GM12878 (cell line): ENCODE measurements at regions not wholly inside any gene's neighbourhood (a gene's known extent, or its start where the extent isn't known, plus 50 kb on each side); places are given as distances from the start of the nearest gene placed in this dataset.

Experiments
- ATAC-seq: fragments of 200-7000 bp; cut with Tn5 transposase; 3 replicates; pipeline ENCODE4 v1.9.1; 2020; ENCODE audit warnings: mild to moderate bottlenecking, moderate library complexity
- BruUV-seq: library from RNA; stranded (reverse); fragments of 400-500 nt; replicated peaks from 2 replicates; lab custom pipeline; 2021; lab: Mats Ljungman, UMichigan
- CTCF ChIA-PET: fragments of 300-600 bp; sonication (Branson Sonifier 250); formaldehyde crosslinking; extraction: SDS; loops from one replicate; lab custom pipeline; 2021; ENCODE audit warnings: inconsistent platforms; lab: Yijun Ruan, JAX
- POLR2A ChIA-PET: fragments of 350-600 bp; formaldehyde crosslinking; extraction: SDS; loops from one replicate; lab custom pipeline; 2021; ENCODE audit warnings: inconsistent platforms; lab: Charles Lee
- RAD21 ChIA-PET: fragments of 300-600 bp; sonication (Branson Sonifier 250); formaldehyde crosslinking; loops from one replicate; lab custom pipeline; 2023; ENCODE audit warnings: antibody characterized with exemption; ENCODE audit not compliant: unreplicated experiment; lab: Charles Lee
- SMC1A ChIA-PET: fragments of 300-600 bp; sonication (Branson Sonifier 250); formaldehyde crosslinking; loops from one replicate; lab custom pipeline; 2023; ENCODE audit not compliant: unreplicated experiment, uncharacterized antibody; lab: Charles Lee
- DNase-seq: peaks from one replicate; pipeline ENCODE4 v3.0.0-alpha.2; 2011; ENCODE audit warnings: low read depth, low spot score
- FAIRE-seq: peaks from 3 replicates; lab custom pipeline; 2011; peaks lifted over from hg19 to GRCh38; lab: Jason Lieb, UNC
- H2AFZ ChIP-seq: 2 replicates; pipeline ENCODE4 v1.6.0; 2011; ENCODE audit warnings: low read depth, low read length, control low read depth; ENCODE audit not compliant: control insufficient read depth
- H3K27ac ChIP-seq: 2 replicates; pipeline ENCODE4 v1.5.1; 2011; ENCODE audit warnings: control low read depth; ENCODE audit not compliant: control insufficient read depth, insufficient read depth
- H3K27me3 ChIP-seq, 2 experiments: replicated peaks in 1 of 2; 2 replicates each; pipeline versions ENCODE4 v1.6.0 to v1.6.1; 2011; ENCODE audit warnings: low read length in 1 of 2; ENCODE audit not compliant: control insufficient read depth in 2 of 2, insufficient read depth in 2 of 2
- H3K36me3 ChIP-seq, 2 experiments: 2 replicates each; pipeline ENCODE4 v1.5.1; 2011; ENCODE audit warnings: low read length in 1 of 2; ENCODE audit not compliant: control insufficient read depth in 2 of 2, insufficient read depth in 2 of 2
- H3K4me1 ChIP-seq: 2 replicates; pipeline ENCODE4 v1.6.1; 2011; ENCODE audit warnings: mild to moderate bottlenecking, low read length, moderate library complexity, mixed read lengths; ENCODE audit not compliant: control insufficient read depth, insufficient read depth
- H3K4me2 ChIP-seq: 2 replicates; pipeline ENCODE4 v1.6.0; 2011; ENCODE audit warnings: control low read depth; ENCODE audit not compliant: control insufficient read depth, insufficient read depth
- H3K4me3 ChIP-seq: fragments of 200-600 bp; sonication (generic); 2 replicates; pipeline ENCODE4 v1.5.1; 2016
- H3K79me2 ChIP-seq: 2 replicates; pipeline ENCODE4 v1.6.0; 2011; ENCODE audit warnings: low read length; ENCODE audit not compliant: control insufficient read depth, insufficient read depth
- H3K9ac ChIP-seq: 2 replicates; pipeline ENCODE4 v1.8.0; 2011; ENCODE audit warnings: low read length, control low read depth, mixed read lengths; ENCODE audit not compliant: control insufficient read depth, insufficient read depth
- H3K9me3 ChIP-seq: replicated peaks from 3 replicates; pipeline ENCODE4 v1.5.1; 2011; ENCODE audit warnings: mild to moderate bottlenecking, low read length; ENCODE audit not compliant: control insufficient read depth, insufficient read depth
- H4K20me1 ChIP-seq: 2 replicates; pipeline ENCODE4 v1.6.0; 2011; ENCODE audit not compliant: control insufficient read depth, insufficient read depth
- CBFB ChIP-seq: IDR thresholded peaks from 2 replicates; pipeline ENCODE4 v1.6.1; 2016; ENCODE audit warnings: antibody characterized with exemption, low read depth
- EZH2 ChIP-seq: IDR thresholded peaks from 2 replicates; pipeline ENCODE4 v1.6.1; 2012; ENCODE audit warnings: low read depth, mild to moderate bottlenecking, control low read depth, inconsistent platforms, low read length, borderline replicate concordance; ENCODE audit not compliant: control insufficient read depth
- HDAC2 ChIP-seq: fragments of 200-600 bp; sonication (generic); IDR thresholded peaks from 2 replicates; pipeline ENCODE4 v1.6.1; 2017
- MTA2 ChIP-seq: fragments of 450-650 bp; IDR thresholded peaks from 2 replicates; pipeline ENCODE4 v1.6.1; 2016; ENCODE audit warnings: low read depth, mild to moderate bottlenecking, moderate library complexity
- MTA3 ChIP-seq: IDR thresholded peaks from 2 replicates; pipeline ENCODE4 v1.6.1; 2012; ENCODE audit warnings: low read length, inconsistent platforms, borderline replicate concordance
- MXI1 ChIP-seq: fragments of 150-350 bp; IDR thresholded peaks from 2 replicates; pipeline ENCODE4 v1.6.1; 2011; ENCODE audit warnings: low read depth, mild to moderate bottlenecking, inconsistent platforms, low read length, improper control_type of control experiment
- MYC ChIP-seq: IDR thresholded peaks from 2 replicates; pipeline ENCODE4 v1.6.1; 2011; ENCODE audit warnings: mild to moderate bottlenecking, low read length, moderate library complexity, inconsistent platforms; ENCODE audit not compliant: insufficient read depth, insufficient replicate concordance, insufficient read length, severe bottlenecking
- POLR2AphosphoS5 ChIP-seq: IDR thresholded peaks from 2 replicates; pipeline ENCODE4 v1.6.1; 2011; ENCODE audit warnings: mild to moderate bottlenecking, low read length, inconsistent platforms
- SPI1 ChIP-seq: IDR thresholded peaks from 2 replicates; pipeline ENCODE4 v1.6.1; 2011; ENCODE audit warnings: low read depth, mild to moderate bottlenecking, low read length, moderate library complexity, borderline replicate concordance; ENCODE audit not compliant: insufficient read depth
- SUPT20H ChIP-seq: IDR thresholded peaks from 2 replicates; pipeline ENCODE4 v1.6.1; 2011; ENCODE audit warnings: low read depth, mild to moderate bottlenecking, low read length, moderate library complexity, borderline replicate concordance; ENCODE audit not compliant: control insufficient read depth
- TCF12 ChIP-seq: IDR thresholded peaks from 2 replicates; pipeline ENCODE4 v1.6.1; 2011; ENCODE audit warnings: low read depth, mild to moderate bottlenecking, low read length
- YBX1 ChIP-seq: fragments of 450-650 bp; IDR thresholded peaks from 2 replicates; pipeline ENCODE4 v1.6.1; 2016; ENCODE audit warnings: antibody characterized with exemption
- WGBS: methylation state at CpG from one replicate; pipeline ENCODE4 v1.1.6; 2016; ENCODE audit warnings: low lambda C conversion rate; ENCODE audit not compliant: insufficient replicate concordance, insufficient coverage; ENCODE audit errors: missing lambda C conversion rate; 5-methylcytosine and 5-hydroxymethylcytosine counted together
- in situ Hi-C: fragments of 300-500 bp; cut with MboI; formaldehyde crosslinking; loops from 9 replicates; pipeline ENCODE4 v1.14.3; 2018; ENCODE audit warnings: mixed read lengths
- intact Hi-C: fragments of 100-400 bp; cut with micrococcal nuclease; formaldehyde crosslinking; loops from one replicate; pipeline ENCODE4 v1.14.2; 2022; ENCODE audit not compliant: unreplicated experiment
- TF ChIP-seq, protein P1 (sequence below): fragments of 450-650 bp; formaldehyde crosslinking; IDR thresholded peaks from 2 replicates; pipeline ENCODE4 v1.4.0; 2020; ENCODE audit warnings: mild to moderate bottlenecking, moderate library complexity
- TF ChIP-seq, protein P2 (sequence below): IDR thresholded peaks from 2 replicates; pipeline ENCODE4 v1.6.1; 2012; ENCODE audit warnings: low read depth, low read length, improper control_type of control experiment
- TF ChIP-seq, protein P3 (sequence below): fragments of 450-650 bp; IDR thresholded peaks from 2 replicates; pipeline ENCODE4 v1.6.1; 2017; ENCODE audit warnings: mild to moderate bottlenecking, low read depth, inconsistent platforms; ENCODE audit not compliant: poor library complexity, severe bottlenecking

DNA sequence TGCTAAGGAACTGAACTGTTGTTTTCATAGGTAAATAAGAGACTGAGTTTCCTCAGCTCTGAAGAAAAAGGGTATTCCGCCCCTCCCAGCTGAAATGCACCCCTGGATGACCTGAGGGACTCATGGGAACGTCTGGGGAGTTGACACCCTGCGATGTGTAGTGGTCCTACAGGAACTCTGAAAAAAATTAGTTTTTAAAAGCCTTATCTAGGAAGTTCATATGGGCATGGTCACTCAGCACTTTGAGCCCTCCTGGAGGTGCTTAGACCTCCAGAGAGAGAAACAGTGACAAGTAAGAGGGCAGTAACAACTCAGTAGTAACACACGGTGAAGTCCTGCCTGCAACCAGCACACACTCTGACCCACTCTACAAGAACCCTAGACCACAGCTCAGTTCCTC is 91.2 kb upstream of the CNOT2 start:
- Histone ChIP-seq H3K4me3 (no peak overlapping the region), H4K20me1 (no peaks in the 10 kb centered on the region)
- no TSS peak for BruUV-seq
- TF ChIP-seq MXI1 (no peak), SPI1 (no peak), MTA2 (no peak), TCF12 (no peak), YBX1 (no peak), EZH2 (no peak), MYC (no peak), SUPT20H (no peak), MTA3 (no peak), CBFB (no peak), HDAC2 (no peak), POLR2AphosphoS5 (no peak)
- TF ChIP-seq, protein P1, sequence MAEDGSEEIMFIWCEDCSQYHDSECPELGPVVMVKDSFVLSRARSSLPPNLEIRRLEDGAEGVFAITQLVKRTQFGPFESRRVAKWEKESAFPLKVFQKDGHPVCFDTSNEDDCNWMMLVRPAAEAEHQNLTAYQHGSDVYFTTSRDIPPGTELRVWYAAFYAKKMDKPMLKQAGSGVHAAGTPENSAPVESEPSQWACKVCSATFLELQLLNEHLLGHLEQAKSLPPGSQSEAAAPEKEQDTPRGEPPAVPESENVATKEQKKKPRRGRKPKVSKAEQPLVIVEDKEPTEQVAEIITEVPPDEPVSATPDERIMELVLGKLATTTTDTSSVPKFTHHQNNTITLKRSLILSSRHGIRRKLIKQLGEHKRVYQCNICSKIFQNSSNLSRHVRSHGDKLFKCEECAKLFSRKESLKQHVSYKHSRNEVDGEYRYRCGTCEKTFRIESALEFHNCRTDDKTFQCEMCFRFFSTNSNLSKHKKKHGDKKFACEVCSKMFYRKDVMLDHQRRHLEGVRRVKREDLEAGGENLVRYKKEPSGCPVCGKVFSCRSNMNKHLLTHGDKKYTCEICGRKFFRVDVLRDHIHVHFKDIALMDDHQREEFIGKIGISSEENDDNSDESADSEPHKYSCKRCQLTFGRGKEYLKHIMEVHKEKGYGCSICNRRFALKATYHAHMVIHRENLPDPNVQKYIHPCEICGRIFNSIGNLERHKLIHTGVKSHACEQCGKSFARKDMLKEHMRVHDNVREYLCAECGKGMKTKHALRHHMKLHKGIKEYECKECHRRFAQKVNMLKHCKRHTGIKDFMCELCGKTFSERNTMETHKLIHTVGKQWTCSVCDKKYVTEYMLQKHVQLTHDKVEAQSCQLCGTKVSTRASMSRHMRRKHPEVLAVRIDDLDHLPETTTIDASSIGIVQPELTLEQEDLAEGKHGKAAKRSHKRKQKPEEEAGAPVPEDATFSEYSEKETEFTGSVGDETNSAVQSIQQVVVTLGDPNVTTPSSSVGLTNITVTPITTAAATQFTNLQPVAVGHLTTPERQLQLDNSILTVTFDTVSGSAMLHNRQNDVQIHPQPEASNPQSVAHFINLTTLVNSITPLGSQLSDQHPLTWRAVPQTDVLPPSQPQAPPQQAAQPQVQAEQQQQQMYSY: no peak
- TF ChIP-seq, protein P2, sequence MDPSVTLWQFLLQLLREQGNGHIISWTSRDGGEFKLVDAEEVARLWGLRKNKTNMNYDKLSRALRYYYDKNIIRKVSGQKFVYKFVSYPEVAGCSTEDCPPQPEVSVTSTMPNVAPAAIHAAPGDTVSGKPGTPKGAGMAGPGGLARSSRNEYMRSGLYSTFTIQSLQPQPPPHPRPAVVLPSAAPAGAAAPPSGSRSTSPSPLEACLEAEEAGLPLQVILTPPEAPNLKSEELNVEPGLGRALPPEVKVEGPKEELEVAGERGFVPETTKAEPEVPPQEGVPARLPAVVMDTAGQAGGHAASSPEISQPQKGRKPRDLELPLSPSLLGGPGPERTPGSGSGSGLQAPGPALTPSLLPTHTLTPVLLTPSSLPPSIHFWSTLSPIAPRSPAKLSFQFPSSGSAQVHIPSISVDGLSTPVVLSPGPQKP: no peak
- TF ChIP-seq, protein P3, sequence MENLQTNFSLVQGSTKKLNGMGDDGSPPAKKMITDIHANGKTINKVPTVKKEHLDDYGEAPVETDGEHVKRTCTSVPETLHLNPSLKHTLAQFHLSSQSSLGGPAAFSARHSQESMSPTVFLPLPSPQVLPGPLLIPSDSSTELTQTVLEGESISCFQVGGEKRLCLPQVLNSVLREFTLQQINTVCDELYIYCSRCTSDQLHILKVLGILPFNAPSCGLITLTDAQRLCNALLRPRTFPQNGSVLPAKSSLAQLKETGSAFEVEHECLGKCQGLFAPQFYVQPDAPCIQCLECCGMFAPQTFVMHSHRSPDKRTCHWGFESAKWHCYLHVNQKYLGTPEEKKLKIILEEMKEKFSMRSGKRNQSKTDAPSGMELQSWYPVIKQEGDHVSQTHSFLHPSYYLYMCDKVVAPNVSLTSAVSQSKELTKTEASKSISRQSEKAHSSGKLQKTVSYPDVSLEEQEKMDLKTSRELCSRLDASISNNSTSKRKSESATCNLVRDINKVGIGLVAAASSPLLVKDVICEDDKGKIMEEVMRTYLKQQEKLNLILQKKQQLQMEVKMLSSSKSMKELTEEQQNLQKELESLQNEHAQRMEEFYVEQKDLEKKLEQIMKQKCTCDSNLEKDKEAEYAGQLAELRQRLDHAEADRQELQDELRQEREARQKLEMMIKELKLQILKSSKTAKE: no peak
- TF ChIP-seq, all 136 proteins: peak for 0
- Histone ChIP-seq H3K36me3 (no peaks in the 10 kb centered on the region), H3K79me2 (no peaks in the 10 kb centered on the region), H3K9me3 (no peaks in the 10 kb centered on the region; the same call in 1 of the 3 replicates), H3K27me3 (no peaks in the 10 kb centered on the region), H2AFZ (no peak overlapping the region), H3K4me2 (no peak overlapping the region), H3K4me1 (no peaks in the 10 kb centered on the region), H3K27ac (no peak overlapping the region), H3K9ac (no peak overlapping the region)
- POLR2A ChIA-PET: no interaction called here
- RAD21 ChIA-PET: no interaction called here
- DNase-seq (no peak), FAIRE-seq (no peak), ATAC-seq (no peak)
- SMC1A ChIA-PET: interaction anchor here (2.6 kb wide), 1 partner anchor 20 kb away, joined by 7 read pairs; no protein-coding TSS in a partner anchor
- in situ Hi-C loops: no loop called here
- intact Hi-C loops: no loop called here
- WGBS: 29% methylated on average over 4 of the region's 4 CpGs
- CTCF ChIA-PET: no interaction called here
